Endothelial cell of umbilical vein (primary cell): ENCODE measurements at regions not wholly inside any gene's neighbourhood (a gene's known extent, or its start where the extent isn't known, plus 50 kb on each side); places are given as distances from the start of the nearest gene placed in this dataset.

Experiments used
- BruUV-seq: library from RNA; stranded (reverse); fragments of 400-500 nt; replicated peaks from 2 replicates; lab custom pipeline; 2021; lab: Mats Ljungman, UMichigan
- CTCF ChIA-PET: fragments of 300-600, 350-600 bp; sonication (Branson Sonifier 250); formaldehyde crosslinking; loops from one replicate; lab custom pipeline; 2021; ENCODE audit warnings: antibody characterized with exemption, inconsistent platforms; lab: Charles Lee
- POLR2A ChIA-PET: fragments of 300-600, 350-600 bp; sonication (Branson Sonifier 250); formaldehyde crosslinking; loops from one replicate; lab custom pipeline; 2021; ENCODE audit warnings: antibody characterized with exemption, inconsistent platforms; lab: Charles Lee
- DNase-seq: peaks from one replicate; pipeline ENCODE4 v3.0.0-alpha.2; 2011; ENCODE audit warnings: low read depth, low spot score
- FAIRE-seq: peaks from 2 replicates; lab custom pipeline; 2011; peaks lifted over from hg19 to GRCh38; lab: Jason Lieb, UNC
- H2AFZ ChIP-seq: 2 replicates; pipeline ENCODE4 v1.6.0; 2012; ENCODE audit warnings: low read depth, low read length, control low read depth, inconsistent platforms
- H3K27ac ChIP-seq: 2 replicates; pipeline ENCODE4 v1.5.1; 2011; ENCODE audit warnings: low read depth, mild to moderate bottlenecking, control low read depth, low read length, moderate library complexity; ENCODE audit not compliant: insufficient read depth
- H3K27me3 ChIP-seq, 2 experiments: 2 replicates each; pipeline versions ENCODE4 v1.6.0 to v1.6.1; 2011; ENCODE audit warnings: low read length in 2 of 2, mixed read lengths in 1 of 2; ENCODE audit not compliant: control insufficient read depth in 2 of 2, insufficient read depth in 2 of 2
- H3K36me3 ChIP-seq, 2 experiments: 2 replicates in 1 of 2; 3 replicates in 1 of 2; pipeline ENCODE4 v1.5.1; 2011; ENCODE audit warnings: low read length in 2 of 2, mild to moderate bottlenecking in 1 of 2, moderate library complexity in 1 of 2; ENCODE audit not compliant: control insufficient read depth in 2 of 2, insufficient read depth in 2 of 2; ENCODE audit errors: extremely low read depth in 1 of 2
- H3K4me1 ChIP-seq: 3 replicates; pipeline ENCODE4 v1.5.1; 2011; ENCODE audit warnings: mild to moderate bottlenecking, low read length; ENCODE audit not compliant: control insufficient read depth, insufficient read depth; ENCODE audit errors: extremely low read depth
- H3K4me2 ChIP-seq: 2 replicates; pipeline ENCODE4 v1.6.1; 2011; ENCODE audit warnings: low read length, control low read depth, mixed read lengths; ENCODE audit not compliant: insufficient read depth
- H3K4me3 ChIP-seq, 3 experiments: fragments of 200-600 bp in 1 of 3; sonication (generic), shearing (Covaris generic) in 1 of 3; replicated peaks in 1 of 3; 2 replicates each; pipeline ENCODE4 v1.5.1; 2011 to 2016; ENCODE audit warnings: control low read depth in 3 of 3, low read length in 3 of 3, mild to moderate bottlenecking in 2 of 3, inconsistent platforms in 1 of 3, low read depth in 1 of 3, moderate library complexity in 1 of 3; ENCODE audit not compliant: insufficient read depth in 1 of 3
- H3K79me2 ChIP-seq: 2 replicates; pipeline ENCODE4 v1.6.0; 2012; ENCODE audit warnings: low read length, inconsistent platforms; ENCODE audit not compliant: control insufficient read depth, insufficient read depth
- H3K9ac ChIP-seq: replicated peaks from 2 replicates; pipeline ENCODE3; 2011; ENCODE audit warnings: low read length, control low read depth; ENCODE audit not compliant: insufficient read depth; ENCODE audit errors: extremely low read depth
- H3K9me1 ChIP-seq: replicated peaks from 3 replicates; pipeline ENCODE4 v1.6.0; 2011; ENCODE audit warnings: mild to moderate bottlenecking, low read length; ENCODE audit not compliant: control insufficient read depth, insufficient read depth; ENCODE audit errors: extremely low read depth
- H3K9me3 ChIP-seq: replicated peaks from 2 replicates; pipeline ENCODE4 v1.5.1; 2012; ENCODE audit warnings: low read length, inconsistent platforms; ENCODE audit not compliant: control insufficient read depth, insufficient read depth
- H4K20me1 ChIP-seq: replicated peaks from 2 replicates; pipeline ENCODE3; 2011; ENCODE audit warnings: mild to moderate bottlenecking, low read length; ENCODE audit not compliant: control insufficient read depth, insufficient read depth; ENCODE audit errors: extremely low read depth
- CTCF ChIP-seq, 2 donors: IDR thresholded peaks; 1 replicate in 1 of 2; 2 replicates in 1 of 2; pipeline ENCODE4 v1.5.1; 2011; ENCODE audit warnings: low read length in 2 of 2, mild to moderate bottlenecking in 2 of 2, moderate library complexity in 2 of 2, control low read depth in 1 of 2, inconsistent platforms in 1 of 2, low read depth in 1 of 2; ENCODE audit not compliant: insufficient read depth in 1 of 2; ENCODE audit errors: extremely low read depth in 1 of 2
- EZH2 ChIP-seq: IDR thresholded peaks from 2 replicates; pipeline ENCODE4 v1.6.1; 2012; ENCODE audit warnings: borderline replicate concordance, low read depth, mild to moderate bottlenecking, moderate library complexity, low read length, inconsistent platforms; ENCODE audit not compliant: severe bottlenecking
- FOS ChIP-seq: IDR thresholded peaks from 2 replicates; pipeline ENCODE4 v1.6.1; 2011; ENCODE audit warnings: mild to moderate bottlenecking, low read length, moderate library complexity, borderline replicate concordance; ENCODE audit not compliant: insufficient read depth
- GATA2 ChIP-seq: IDR thresholded peaks from 2 replicates; pipeline ENCODE4 v1.7.0; 2011; ENCODE audit warnings: low read depth, mild to moderate bottlenecking, moderate library complexity, mixed read lengths, low read length; ENCODE audit not compliant: insufficient read length, insufficient read depth
- JUN ChIP-seq: IDR thresholded peaks from 2 replicates; pipeline ENCODE4 v1.6.1; 2011; ENCODE audit warnings: borderline replicate concordance, low read depth; ENCODE audit not compliant: insufficient read length, insufficient read depth
- MAX ChIP-seq: IDR thresholded peaks from 2 replicates; pipeline ENCODE4 v1.6.1; 2011; ENCODE audit not compliant: insufficient read depth, insufficient read length
- MYC ChIP-seq: IDR thresholded peaks from one replicate; pipeline ENCODE4 v1.6.1; 2011; ENCODE audit warnings: mild to moderate bottlenecking, low read depth, low read length
- POLR2A ChIP-seq: IDR thresholded peaks from 2 replicates; pipeline ENCODE4 v1.6.1; 2012; ENCODE audit warnings: low read depth, mild to moderate bottlenecking, control low read depth, low read length
- POLR2AphosphoS5 ChIP-seq: IDR thresholded peaks from 2 replicates; pipeline ENCODE4 v1.6.1; 2012; ENCODE audit warnings: low read depth, mild to moderate bottlenecking, control low read depth, low read length, moderate library complexity; ENCODE audit not compliant: insufficient read depth
- dilution Hi-C: fragments of 300-500 bp; cut with MboI; formaldehyde crosslinking; loops from one replicate; pipeline ENCODE4 v1.15.0; 2019; ENCODE audit warnings: low sequenced_read_pairs; ENCODE audit not compliant: extremely low pct_ligation_motif_present
- intact Hi-C: fragments of 100-400 bp; cut with micrococcal nuclease; formaldehyde crosslinking; loops from one replicate; pipeline ENCODE4 v1.10.0; 2022

GRCh38 chr12:58358369-58358768, 417.0 kb downstream of the ATP23 start:
- Histone ChIP-seq H3K36me3 (no peaks in the 10 kb centered on the region), H4K20me1 (no peaks in the 10 kb centered on the region), H3K27me3 (no peaks in the 10 kb centered on the region), H3K79me2 (no peaks in the 10 kb centered on the region), H3K4me3 (no peak overlapping the region), H3K4me1 (no peaks in the 10 kb centered on the region), H3K27ac (no peak overlapping the region), H3K9ac (no peak overlapping the region), H3K9me1 (no peaks in the 10 kb centered on the region), H3K4me2 (no peak overlapping the region), H3K9me3 (no peaks in the 10 kb centered on the region), H2AFZ (no peak overlapping the region)
- intact Hi-C loops (no loop called here), dilution Hi-C loops (no loop called here)
- CTCF ChIA-PET = interaction anchor here (1.0 to 1.9 kb wide), 6 partner anchors 11 to 807 kb away, joined by 3 to 8 read pairs (median 4); no protein-coding TSS in a partner anchor
- no TSS peak for BruUV-seq
- POLR2A ChIA-PET = no interaction called here
- TF ChIP-seq CTCF (IDR thresholded peaks at IDR 0.05; ENCODE audit: extremely low read depth in 1 of 2, insufficient read depth in 1 of 2, low read depth in 1 of 2, low read length in 2 of 2) (no peak), FOS (no peak), POLR2AphosphoS5 (no peak), MAX (no peak), GATA2 (no peak), MYC (no peak), EZH2 (no peak), POLR2A (no peak), JUN (no peak)
- FAIRE-seq (no peak), DNase-seq (no peak)
